ENCODE measurements at regions not wholly inside any gene's neighbourhood (a gene's known extent, or its start where the extent isn't known, plus 50 kb on each side); places are given as distances from the start of the nearest gene placed in this dataset.

DNA sequence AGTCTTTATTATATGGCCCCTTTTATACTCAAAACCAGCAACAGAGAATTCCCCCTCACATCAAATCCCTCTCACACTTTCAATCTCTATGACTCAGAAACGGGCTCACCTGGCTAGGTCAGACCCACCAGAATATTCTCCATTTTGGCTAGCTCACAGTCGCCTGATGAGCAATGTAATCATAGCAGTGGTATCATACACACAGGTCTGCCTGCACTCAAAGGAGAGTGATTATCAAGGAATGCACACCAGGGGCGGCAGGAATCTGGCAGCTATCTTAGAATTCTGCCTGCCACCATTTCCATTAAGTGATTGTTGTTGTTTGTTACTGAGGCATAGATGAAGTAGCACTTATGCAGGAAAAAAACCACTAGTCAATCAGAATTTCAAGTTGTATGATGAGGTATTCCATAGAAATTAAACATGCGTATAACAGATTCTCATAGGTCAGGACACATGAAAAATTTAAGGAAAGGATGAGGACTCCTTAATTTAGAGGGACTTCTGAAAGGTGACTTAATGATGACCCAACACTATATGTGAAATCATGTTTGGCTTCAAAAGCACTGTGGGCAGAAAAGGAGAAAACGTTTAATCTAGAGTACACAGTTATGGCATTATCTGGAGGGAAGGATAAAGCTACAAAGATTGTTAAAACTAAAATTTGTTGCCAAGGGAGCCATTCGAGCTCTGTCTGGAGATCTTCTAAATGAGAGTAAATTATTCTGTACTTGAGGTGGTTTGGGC lies 185.8 kb upstream of the DDI1 start:
- DNase-seq (ENCODE audit: low read depth in 1 of 2, low spot score in 1 of 2): no peak

GRCh38 chr11:103851166-103851651 lies 185.2 kb upstream of the DDI1 start:
- DNase-seq (ENCODE audit: low read depth in 1 of 2, low spot score in 1 of 2): no peak

Measured in activated T-helper 1 cell treated with anti-CD3 and anti-CD28 coated beads, Interleukin-2, amount 50 U/mL, for 16 hours (primary cell).